IMR-90 (cell line): ENCODE measurements at regions not wholly inside any gene's neighbourhood (a gene's known extent, or its start where the extent isn't known, plus 50 kb on each side); places are given as distances from the start of the nearest gene placed in this dataset.

Experiments used
- ATAC-seq: fragments of 200-7000 bp; cut with Tn5 transposase; 2 replicates; pipeline ENCODE4 v1.9.1; 2020; ENCODE audit warnings: low read depth, mild to moderate bottlenecking, moderate library complexity
- BruUV-seq: library from RNA; stranded (reverse); fragments of 400-500 nt; replicated peaks from 2 replicates; lab custom pipeline; 2021; lab: Mats Ljungman, UMichigan
- CTCF ChIA-PET: fragments of 300-600 bp; formaldehyde crosslinking; extraction: SDS; loops from one replicate; lab custom pipeline; 2021; ENCODE audit warnings: antibody characterized with exemption; lab: Yijun Ruan, JAX
- POLR2A ChIA-PET: fragments of 300-600 bp; sonication (Branson Sonifier 250); formaldehyde crosslinking; loops from one replicate; lab custom pipeline; 2022; ENCODE audit warnings: antibody characterized with exemption; ENCODE audit not compliant: unreplicated experiment; lab: Charles Lee
- DNase-seq: peaks from one replicate; pipeline ENCODE4 v3.0.0; 2013
- H2AFZ ChIP-seq: replicated peaks from 2 replicates; pipeline ENCODE3; 2013; ENCODE audit warnings: low read length, mild to moderate bottlenecking; ENCODE audit not compliant: poor library complexity
- H2AK5ac ChIP-seq: 2 replicates; pipeline ENCODE4 v1.6.1; 2013; ENCODE audit warnings: low read depth, low read length, inconsistent platforms
- H2AK9ac ChIP-seq: replicated peaks from 2 replicates; pipeline ENCODE3; 2013; ENCODE audit warnings: mild to moderate bottlenecking, low read depth, low read length, moderate library complexity; ENCODE audit not compliant: poor library complexity
- H2BK120ac ChIP-seq: 2 replicates; pipeline ENCODE4 v1.6.1; 2013; ENCODE audit warnings: low read depth, low read length, inconsistent platforms
- H2BK15ac ChIP-seq: 3 replicates; pipeline ENCODE4 v1.6.1; 2013; ENCODE audit warnings: low read depth, low read length, inconsistent platforms
- H2BK20ac ChIP-seq: 2 replicates; pipeline ENCODE4 v1.6.1; 2013; ENCODE audit warnings: low read depth, mild to moderate bottlenecking, inconsistent platforms, low read length, moderate library complexity
- H2BK5ac ChIP-seq: 2 replicates; pipeline ENCODE4 v1.6.1; 2013; ENCODE audit warnings: mild to moderate bottlenecking, low read depth, low read length, inconsistent platforms; ENCODE audit not compliant: poor library complexity, severe bottlenecking
- H3K14ac ChIP-seq: replicated peaks from 2 replicates; pipeline ENCODE4 v1.6.1; 2013; ENCODE audit warnings: low read depth, low read length, inconsistent platforms
- H3K18ac ChIP-seq: 2 replicates; pipeline ENCODE4 v1.6.1; 2013; ENCODE audit warnings: low read depth, low read length, control low read depth
- H3K23ac ChIP-seq: 2 replicates; pipeline ENCODE4 v1.6.1; 2013; ENCODE audit warnings: low read depth, low read length, inconsistent platforms
- H3K27ac ChIP-seq: 2 replicates; pipeline ENCODE4 v1.5.1; 2013; ENCODE audit warnings: mild to moderate bottlenecking, control low read depth, low read length; ENCODE audit not compliant: insufficient read depth
- H3K27me3 ChIP-seq: 2 replicates; pipeline ENCODE4 v1.6.1; 2013; ENCODE audit warnings: low read length; ENCODE audit not compliant: control insufficient read depth, insufficient read depth
- H3K36me3 ChIP-seq: 2 replicates; pipeline ENCODE4 v1.6.1; 2013; ENCODE audit warnings: low read length, mixed read lengths; ENCODE audit not compliant: control insufficient read depth, insufficient read depth
- H3K4ac ChIP-seq: 2 replicates; pipeline ENCODE4 v1.6.1; 2013; ENCODE audit warnings: low read depth, low read length, inconsistent platforms
- H3K4me1 ChIP-seq: 2 replicates; pipeline ENCODE4 v1.6.1; 2013; ENCODE audit warnings: low read length, mixed read lengths; ENCODE audit not compliant: control insufficient read depth, insufficient read depth
- H3K4me2 ChIP-seq: 2 replicates; pipeline ENCODE4 v1.6.1; 2013; ENCODE audit warnings: low read depth, mild to moderate bottlenecking, control low read depth, low read length, moderate library complexity
- H3K4me3 ChIP-seq: 2 replicates; pipeline ENCODE4 v1.5.1; 2013; ENCODE audit warnings: low read depth, mild to moderate bottlenecking, control low read depth, low read length, moderate library complexity; ENCODE audit not compliant: insufficient read depth
- H3K56ac ChIP-seq: 2 replicates; pipeline ENCODE4 v1.6.1; 2013; ENCODE audit warnings: low read length, inconsistent platforms; ENCODE audit not compliant: insufficient read depth; ENCODE audit errors: extremely low read depth
- H3K79me1 ChIP-seq, 2 experiments: 2 replicates each; pipeline ENCODE4 v1.6.1; 2013; ENCODE audit warnings: low read length in 2 of 2, inconsistent platforms in 1 of 2, low read depth in 1 of 2
- H3K9ac ChIP-seq: 2 replicates; pipeline ENCODE4 v1.6.1; 2013; ENCODE audit warnings: low read depth, low read length, control low read depth
- H3K9me1 ChIP-seq: 2 replicates; pipeline ENCODE4 v1.6.1; 2013; ENCODE audit warnings: low read length, inconsistent platforms; ENCODE audit not compliant: insufficient read depth
- H3K9me3 ChIP-seq: 2 replicates; pipeline ENCODE4 v1.6.1; 2013; ENCODE audit warnings: low read length; ENCODE audit not compliant: control insufficient read depth, insufficient read depth
- H4K20me1 ChIP-seq: 2 replicates; pipeline ENCODE4 v1.6.1; 2013; ENCODE audit warnings: low read length, inconsistent platforms; ENCODE audit not compliant: insufficient read depth
- H4K5ac ChIP-seq: 2 replicates; pipeline ENCODE4 v1.6.1; 2013; ENCODE audit warnings: mild to moderate bottlenecking, low read depth, low read length, control low read depth
- H4K8ac ChIP-seq, 2 experiments: 2 replicates each; pipeline ENCODE4 v1.6.1; 2013; ENCODE audit warnings: low read depth in 2 of 2, low read length in 2 of 2, control low read depth in 1 of 2, inconsistent platforms in 1 of 2
- H4K91ac ChIP-seq: 2 replicates; pipeline ENCODE4 v1.6.1; 2013; ENCODE audit warnings: low read depth, low read length, inconsistent platforms; ENCODE audit not compliant: insufficient read depth
- CEBPB ChIP-seq: IDR thresholded peaks from 2 replicates; pipeline ENCODE4 v1.6.1; 2012; ENCODE audit warnings: low read depth, low read length, improper control_type of control experiment
- MAFK ChIP-seq: IDR thresholded peaks from 2 replicates; pipeline ENCODE4 v1.6.1; 2012; ENCODE audit warnings: low read depth, low read length, improper control_type of control experiment
- WGBS, 2 experiments: methylation state at CpG; one replicate each; pipeline versions ENCODE4 v1.1.5 to v1.1.7; 2013; ENCODE audit warnings: missing lambda C conversion rate in 2 of 2; ENCODE audit not compliant: insufficient read length in 1 of 2; ENCODE audit errors: extremely low coverage in 2 of 2; 5-methylcytosine and 5-hydroxymethylcytosine counted together
- dilution Hi-C: fragments of 300-500 bp; cut with HindIII; formaldehyde crosslinking; loops from one replicate; pipeline ENCODE4 v1.14.3; 2018; ENCODE audit warnings: low sequenced_read_pairs; ENCODE audit not compliant: unreplicated experiment
- in situ Hi-C: fragments of 300-500 bp; cut with MboI; formaldehyde crosslinking; loops from 3 replicates; pipeline ENCODE4 v1.14.3; 2019; ENCODE audit warnings: low sequenced_read_pairs, inconsistent platforms, mixed read lengths
- intact Hi-C: fragments of 100-400 bp; cut with micrococcal nuclease; formaldehyde crosslinking; loops from 2 replicates; pipeline ENCODE4 v1.10.0; 2022

- no peak overlapping the region for H3K23ac ChIP-seq
- no peaks in the 10 kb centered on the region for H3K36me3 ChIP-seq
- no peaks in the 10 kb centered on the region for H3K9me1 ChIP-seq
- H4K8ac ChIP-seq = no peak overlapping the region
- H2AK9ac ChIP-seq = no peak overlapping the region
- no peak overlapping the region for H3K14ac ChIP-seq
- no peak overlapping the region for H2BK5ac ChIP-seq
- TF ChIP-seq MAFK (no peak), CEBPB (peak; percentile 42; the same call in 1 of the 2 replicates)
- H2BK15ac ChIP-seq = no peak overlapping the region
- no peak overlapping the region for H2BK120ac ChIP-seq
- no peaks in the 10 kb centered on the region for H3K9me3 ChIP-seq
- no peak overlapping the region for H3K4me2 ChIP-seq
- H3K18ac ChIP-seq = no peak overlapping the region
- no peaks in the 10 kb centered on the region for H3K27me3 ChIP-seq
- H4K91ac ChIP-seq = no peak overlapping the region
- dilution Hi-C loops = no loop called here
- no peak for DNase-seq
- no peaks in the 10 kb centered on the region for H3K4me1 ChIP-seq
- ChIA-PET CTCF (no interaction called here), POLR2A (no interaction called here)
- BruUV-seq = no TSS peak
- 60% methylated on average over 2 of the region's 8 CpGs; no CpG with 5 or more reads in 1 of the 2 experiments for WGBS, 2 experiments
- in situ Hi-C loops = loop anchor here (25.0 kb wide), 1 partner anchor 1700 kb away; no protein-coding TSS in a partner anchor
- ATAC-seq = no peak
- no peak overlapping the region for H2AK5ac ChIP-seq
- H3K4me3 ChIP-seq = no peak overlapping the region
- no peak overlapping the region for H3K4ac ChIP-seq
- intact Hi-C loops = no loop called here
- H4K5ac ChIP-seq = no peak overlapping the region
- no peaks in the 10 kb centered on the region for H3K79me1 ChIP-seq
- H4K20me1 ChIP-seq = no peaks in the 10 kb centered on the region
- H2BK20ac ChIP-seq = no peak overlapping the region
- no peak overlapping the region for H3K9ac ChIP-seq
- H3K56ac ChIP-seq = no peak overlapping the region
- H2AFZ ChIP-seq = no peak overlapping the region
- no peak overlapping the region for H3K27ac ChIP-seq
Observed at GRCh38 chr2:129862668-129863067, 116.8 kb upstream of the RAB6C start.
